ENCODE measurements at regions not wholly inside any gene's neighbourhood (a gene's known extent, or its start where the extent isn't known, plus 50 kb on each side); places are given as distances from the start of the nearest gene placed in this dataset.

DNA sequence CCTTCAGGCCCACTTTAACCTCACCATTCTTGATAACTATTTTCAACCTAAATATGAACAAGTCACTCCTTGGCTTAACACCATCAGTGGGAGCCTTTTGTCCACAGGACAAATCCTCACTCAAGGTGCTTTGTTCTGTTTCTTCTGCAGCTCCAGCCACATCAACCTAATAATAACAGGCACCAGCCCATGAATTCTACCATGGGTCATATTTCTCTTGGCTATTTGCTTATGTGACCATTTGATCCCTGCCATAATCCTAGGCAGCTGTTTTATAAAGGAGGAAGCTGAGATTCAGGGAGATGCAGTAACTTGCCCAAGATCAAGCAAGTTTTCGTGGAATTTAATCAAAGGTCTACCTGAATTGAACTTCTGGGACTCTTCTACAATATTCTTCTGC, 561.3 kb downstream of the DHX35 start:
- no peak for DNase-seq

GRCh38 chr20:39518654-39519053, 556.5 kb downstream of the DHX35 start:
- no peak for DNase-seq

GRCh38 chr20:39516964-39517363, 554.8 kb downstream of the DHX35 start:
- DNase-seq = peak; percentile 50

- no peak for DNase-seq
Measured at GRCh38 chr20:39504710-39505094, 542.6 kb downstream of the DHX35 start.

DNA sequence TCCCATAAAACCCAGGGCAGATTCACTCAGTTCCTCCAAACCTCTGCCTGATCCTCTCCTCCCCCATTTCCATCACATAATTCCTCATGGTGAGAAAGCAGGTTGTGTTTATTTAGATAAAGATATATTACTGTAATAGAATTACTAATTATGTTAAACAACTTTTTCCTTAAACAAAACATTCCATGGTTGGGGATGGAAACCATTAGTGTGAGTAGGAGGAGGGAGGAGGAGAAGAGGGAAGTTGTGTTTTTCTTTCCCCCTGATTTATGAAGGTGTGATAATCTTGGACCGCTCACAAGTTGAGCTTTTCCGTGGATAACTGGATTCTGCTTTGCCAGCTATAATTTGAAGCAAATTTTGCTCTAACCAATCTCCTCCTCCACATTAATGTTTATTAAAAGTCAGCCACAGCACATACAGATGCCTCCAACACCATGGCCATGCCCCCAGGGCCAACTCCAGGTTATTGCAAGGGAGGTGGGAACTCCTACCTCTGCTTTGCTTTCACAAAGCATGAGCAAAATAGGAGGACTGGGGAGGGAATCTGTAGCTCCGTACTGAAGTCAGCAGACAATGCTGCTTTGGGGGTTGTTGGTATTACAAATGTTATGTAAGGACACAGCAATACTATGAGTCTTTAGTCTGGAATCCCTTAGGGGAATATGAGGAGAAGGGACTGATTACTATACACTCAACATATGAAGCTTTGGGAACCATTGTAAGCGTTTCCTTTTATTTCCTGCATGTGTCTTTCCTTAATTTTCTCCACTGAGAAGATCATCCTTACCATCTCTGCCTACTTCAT, 542.0 kb downstream of the DHX35 start:
- no peak for DNase-seq

- DNase-seq = no peak
Measured at GRCh38 chr20:39492223-39492797, 530.2 kb downstream of the DHX35 start.

GRCh38 chr20:39491711-39492110, 529.6 kb downstream of the DHX35 start:
- DNase-seq = no peak

GRCh38 chr20:39489986-39490560, 527.9 kb downstream of the DHX35 start:
- DNase-seq = no peak

GRCh38 chr20:39480276-39481043, 518.3 kb downstream of the DHX35 start:
- no peak for DNase-seq

DNA sequence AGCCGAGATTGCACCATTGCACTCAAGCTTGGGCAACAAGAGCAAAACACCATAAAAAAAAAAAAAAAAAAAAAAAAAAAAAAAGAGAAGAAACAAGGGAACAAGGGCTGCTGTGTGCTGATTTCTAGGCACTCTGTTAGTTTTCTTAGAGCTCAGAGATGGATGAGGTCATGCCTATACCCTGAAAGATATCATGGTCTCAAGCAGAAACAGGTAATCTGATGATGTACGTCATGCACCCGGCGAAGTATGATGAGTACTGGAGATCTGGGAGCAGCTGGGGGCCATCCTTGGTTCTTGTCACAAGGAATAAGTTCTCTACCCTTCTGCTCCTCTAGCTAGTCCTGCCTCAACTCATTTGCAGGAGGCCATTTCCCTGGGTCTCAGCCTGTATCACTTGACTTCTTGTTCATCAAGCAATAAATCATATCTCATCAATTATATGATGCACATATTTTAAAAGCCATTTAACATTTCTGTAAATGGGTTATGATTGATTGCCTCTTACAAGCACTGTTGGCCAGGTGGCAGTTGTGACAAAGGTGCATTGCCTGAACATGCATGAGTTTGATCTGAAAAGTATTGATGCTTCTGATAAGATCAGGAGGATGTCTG, 517.2 kb downstream of the DHX35 start:
- no peak for DNase-seq

DNA sequence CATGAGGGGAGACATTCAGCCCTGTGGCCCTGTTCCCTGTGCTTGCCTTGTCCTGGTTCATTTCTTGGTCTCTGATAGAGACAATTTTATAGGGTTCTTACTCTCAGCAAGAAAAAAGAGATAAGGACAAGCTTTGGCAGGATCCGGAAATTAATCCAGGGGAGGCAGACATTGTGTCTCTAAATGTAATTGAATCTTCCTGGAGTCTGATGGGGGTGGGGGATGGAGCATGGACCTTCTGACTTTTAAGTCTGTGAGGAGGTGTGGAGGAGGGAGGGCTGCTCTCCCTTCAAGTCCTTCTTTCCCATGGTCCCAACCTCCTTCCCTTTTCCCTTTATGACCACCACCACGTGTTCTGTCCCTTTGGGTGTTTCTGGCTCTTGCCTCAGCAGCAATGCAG, 512.7 kb downstream of the DHX35 start:
- no peak for DNase-seq

- DNase-seq = no peak
Measured at GRCh38 chr20:39473536-39473935, 511.4 kb downstream of the DHX35 start.

GRCh38 chr20:39468703-39469102, 506.6 kb downstream of the DHX35 start:
- no peak for DNase-seq

GRCh38 chr20:39464238-39464637, 502.1 kb downstream of the DHX35 start:
- no peak for DNase-seq

- DNase-seq = no peak
Measured at GRCh38 chr20:39462416-39462945, 500.3 kb downstream of the DHX35 start.

- no peak for DNase-seq
Measured at GRCh38 chr20:39458452-39458851, 496.3 kb downstream of the DHX35 start.

DNA sequence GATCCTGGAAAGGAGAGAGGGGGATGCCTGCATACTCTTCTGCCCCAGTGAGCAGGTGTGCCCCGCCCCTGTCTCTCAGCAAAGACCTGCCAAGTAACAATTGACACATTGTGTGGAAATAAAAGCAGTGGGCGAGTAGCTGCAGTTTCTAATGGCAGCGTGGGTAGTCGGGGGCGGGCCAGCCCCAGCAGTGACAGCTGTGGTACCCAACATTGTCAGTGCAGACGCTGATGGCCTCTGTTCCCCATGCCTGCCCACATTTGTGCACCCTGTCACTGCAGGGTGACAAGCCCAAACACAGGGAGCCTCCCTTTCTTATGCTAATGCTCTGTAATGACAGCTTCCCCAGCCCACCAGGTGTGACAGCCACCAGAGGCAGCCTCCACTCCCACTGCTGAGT, 491.7 kb downstream of the DHX35 start:
- DNase-seq = no peak

DNA sequence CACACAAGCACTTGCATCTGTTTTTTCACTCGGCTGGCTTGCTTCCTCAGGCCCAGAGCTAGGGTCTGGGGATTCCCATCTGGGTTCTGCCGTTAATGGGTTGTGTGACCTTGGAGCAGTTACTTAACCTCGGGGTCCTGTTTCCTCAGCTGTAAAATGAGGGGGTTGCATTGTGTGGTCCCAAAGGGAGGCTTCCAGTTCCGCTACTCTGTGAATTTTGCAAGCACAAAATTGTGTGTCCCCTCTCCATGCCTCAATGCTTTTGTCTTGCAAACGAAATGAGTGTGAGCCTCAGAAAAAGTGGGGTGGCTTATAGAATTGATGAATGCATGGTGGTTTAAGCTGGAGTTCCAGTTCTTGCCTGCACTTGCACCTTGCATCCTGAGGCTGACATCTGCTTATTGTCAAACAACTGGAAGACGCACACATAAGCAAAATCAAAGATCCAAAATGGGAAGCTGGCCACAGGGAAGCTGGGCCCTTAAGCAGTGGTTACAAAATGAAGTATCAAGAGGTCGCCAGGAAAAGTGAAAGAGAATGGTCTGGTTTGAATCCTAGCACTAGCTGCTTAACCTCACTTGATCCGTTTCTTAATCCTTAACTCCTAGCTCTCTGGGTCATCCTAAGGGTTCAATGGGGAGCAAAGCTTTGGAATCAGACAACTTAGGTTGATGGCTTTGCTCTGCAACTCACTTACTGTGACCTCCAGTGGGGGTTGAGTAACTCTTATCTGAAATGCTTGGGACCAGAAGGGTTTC, 490.6 kb downstream of the DHX35 start:
- DNase-seq = no peak

- DNase-seq = peak; percentile 29
Measured at GRCh38 chr20:39451386-39451785, 489.2 kb downstream of the DHX35 start.

DNA sequence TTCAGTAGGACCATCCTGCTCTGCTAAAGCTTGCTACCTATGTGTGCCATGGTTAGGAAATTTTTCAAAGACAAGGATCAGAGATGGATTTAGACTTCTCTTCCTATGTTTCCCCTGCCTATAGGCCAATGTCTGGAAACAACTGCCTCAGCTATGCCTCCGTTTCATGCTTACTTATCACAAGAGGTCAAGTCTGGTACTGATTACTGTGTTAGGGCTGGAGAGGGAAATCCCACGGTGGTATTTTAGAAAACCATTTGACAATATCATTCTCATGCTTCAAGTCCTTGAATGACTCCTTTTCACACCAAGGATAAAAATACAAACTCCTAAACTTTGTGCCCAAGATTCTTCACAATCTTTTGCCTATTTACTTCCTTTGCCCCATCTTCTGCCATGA, 484.3 kb downstream of the DHX35 start:
- no peak for DNase-seq

DNA sequence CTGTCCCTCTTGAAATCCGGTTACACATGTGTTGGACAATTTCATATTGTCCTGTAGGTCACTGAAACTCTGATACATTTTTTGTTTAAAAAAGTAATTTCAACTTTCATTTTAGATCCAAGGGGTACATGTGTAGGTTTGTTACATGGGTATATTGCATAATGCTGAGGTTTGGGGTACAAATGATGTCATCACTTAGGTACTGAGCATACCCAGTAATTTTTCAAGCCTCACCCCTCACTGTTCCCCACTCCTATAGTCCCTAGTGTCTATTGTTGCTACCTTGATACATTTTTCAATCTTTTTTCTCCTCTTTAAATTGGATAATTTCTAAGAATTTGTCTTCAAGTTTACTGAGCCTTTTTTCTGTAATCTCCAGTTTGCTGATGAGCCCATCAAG, 483.0 kb downstream of the DHX35 start:
- no peak for DNase-seq

DNA sequence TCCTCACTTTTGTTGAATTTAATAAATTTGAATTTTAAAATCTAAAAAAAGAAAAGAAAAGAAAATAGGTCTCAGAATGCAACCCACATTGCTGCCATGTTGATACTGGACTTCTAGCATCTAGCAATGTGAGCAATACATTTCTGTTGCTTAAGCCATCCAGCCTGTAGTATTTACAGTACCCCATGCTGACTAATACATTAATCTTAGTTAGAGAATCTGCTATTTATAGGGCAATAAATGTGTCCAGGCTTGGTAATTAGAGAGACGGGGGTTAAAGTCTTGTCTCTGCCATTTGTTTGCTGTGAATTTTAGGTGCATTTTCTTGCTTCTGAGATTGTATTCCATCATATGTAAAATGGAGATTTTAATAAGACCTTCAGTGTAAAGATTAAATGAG, 471.3 kb downstream of the DHX35 start:
- no peak for DNase-seq
